ENCODE measurements at regions not wholly inside any gene's neighbourhood (a gene's known extent, or its start where the extent isn't known, plus 50 kb on each side); places are given as distances from the start of the nearest gene placed in this dataset.

DNA sequence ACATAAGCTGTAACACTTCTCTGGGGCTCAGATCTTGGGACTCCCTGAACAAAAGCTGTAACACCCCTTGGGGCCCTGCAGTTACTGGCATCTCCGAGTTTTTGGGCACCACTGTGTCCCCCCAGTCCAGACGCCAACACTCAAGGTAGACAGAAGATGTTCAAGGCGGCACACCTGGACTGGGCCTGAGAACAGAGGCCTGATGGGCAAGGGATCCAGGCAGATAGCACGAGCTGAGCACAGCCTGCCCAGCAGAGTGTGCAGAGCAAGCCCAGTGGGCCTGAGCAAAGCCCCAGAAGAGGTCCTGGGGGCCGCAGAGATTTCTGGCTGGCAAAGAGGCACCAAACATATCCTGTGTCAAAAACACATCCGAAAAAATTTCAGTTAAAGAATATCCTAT, 1163.3 kb upstream of the PRR20A start:
- Mint-ChIP-seq H3K9me3 (peaks cover 21% of the 10 kb centered on the region), H3K4me3 (no peak overlapping the region), H3K36me3 (peaks cover 20% of the 10 kb centered on the region), H3K4me1 (no peaks in the 10 kb centered on the region), H3K27ac (no peak overlapping the region), H3K27me3 (ENCODE audit: low read depth) (no peaks in the 10 kb centered on the region)
- ATAC-seq (no peak), DNase-seq (ENCODE audit: low spot score) (no peak)
- TF ChIP-seq, protein P1, sequence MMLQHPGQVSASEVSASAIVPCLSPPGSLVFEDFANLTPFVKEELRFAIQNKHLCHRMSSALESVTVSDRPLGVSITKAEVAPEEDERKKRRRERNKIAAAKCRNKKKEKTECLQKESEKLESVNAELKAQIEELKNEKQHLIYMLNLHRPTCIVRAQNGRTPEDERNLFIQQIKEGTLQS (CRISPR knock-in tag; conservative IDR thresholded peaks at IDR 0.05), result no peak
- no peak for TF ChIP-seq TEAD4 (CRISPR knock-in tag; IDR thresholded peaks at IDR 0.05)
- no peak for TF ChIP-seq ZBTB21 (CRISPR knock-in tag; IDR thresholded peaks at IDR 0.05; ENCODE audit: borderline replicate concordance)
- no peak for TF ChIP-seq GTF2I (CRISPR knock-in tag; conservative IDR thresholded peaks at IDR 0.05)
- no peak for TF ChIP-seq MXD4 (CRISPR knock-in tag; IDR thresholded peaks at IDR 0.05; ENCODE audit: borderline replicate concordance)
- no peak for TF ChIP-seq CBFB (CRISPR knock-in tag; IDR thresholded peaks at IDR 0.05; ENCODE audit: low read depth)
- TF ChIP-seq IRF2 (CRISPR knock-in tag; IDR thresholded peaks at IDR 0.05; ENCODE audit: borderline replicate concordance, low read depth), result no peak
- no peak for TF ChIP-seq ZNF232 (CRISPR knock-in tag; IDR thresholded peaks at IDR 0.05)
- ChIA-PET POLR2A (no interaction called here), CTCF (no interaction called here)

- DNase-seq (ENCODE audit: low spot score) (no peak), ATAC-seq (no peak)
- ChIA-PET POLR2A (no interaction called here), CTCF (no interaction called here)
- Mint-ChIP-seq H3K4me1 (no peaks in the 10 kb centered on the region), H3K27me3 (ENCODE audit: low read depth) (no peaks in the 10 kb centered on the region), H3K27ac (no peak overlapping the region), H3K36me3 (peaks cover 14% of the 10 kb centered on the region), H3K9me3 (peaks cover 18% of the 10 kb centered on the region), H3K4me3 (no peak overlapping the region)
- TF ChIP-seq ZBTB21 (CRISPR knock-in tag; IDR thresholded peaks at IDR 0.05; ENCODE audit: borderline replicate concordance) (no peak), ESRRA (CRISPR knock-in tag; IDR thresholded peaks at IDR 0.05; ENCODE audit: borderline replicate concordance) (no peak), EMX1 (CRISPR knock-in tag; IDR thresholded peaks at IDR 0.05) (no peak), ZNF232 (CRISPR knock-in tag; IDR thresholded peaks at IDR 0.05) (no peak), NFATC4 (CRISPR knock-in tag; IDR thresholded peaks at IDR 0.05) (no peak), STAT6 (CRISPR knock-in tag; conservative IDR thresholded peaks at IDR 0.05; ENCODE audit: low read depth) (no peak), TEAD4 (CRISPR knock-in tag; IDR thresholded peaks at IDR 0.05) (no peak), ZSCAN18 (CRISPR knock-in tag; IDR thresholded peaks at IDR 0.05) (no peak), ZNF423 (CRISPR knock-in tag; IDR thresholded peaks at IDR 0.05) (no peak), ZNF425 (CRISPR knock-in tag; conservative IDR thresholded peaks at IDR 0.05) (no peak), ZNF263 (CRISPR knock-in tag; IDR thresholded peaks at IDR 0.05; ENCODE audit: low read depth) (no peak), NR3C1 (CRISPR knock-in tag; conservative IDR thresholded peaks at IDR 0.05; ENCODE audit: low read depth) (no peak), MXD4 (CRISPR knock-in tag; IDR thresholded peaks at IDR 0.05; ENCODE audit: borderline replicate concordance) (no peak), MYBL2 (CRISPR knock-in tag; IDR thresholded peaks at IDR 0.05) (no peak)
- TF ChIP-seq, protein P2, sequence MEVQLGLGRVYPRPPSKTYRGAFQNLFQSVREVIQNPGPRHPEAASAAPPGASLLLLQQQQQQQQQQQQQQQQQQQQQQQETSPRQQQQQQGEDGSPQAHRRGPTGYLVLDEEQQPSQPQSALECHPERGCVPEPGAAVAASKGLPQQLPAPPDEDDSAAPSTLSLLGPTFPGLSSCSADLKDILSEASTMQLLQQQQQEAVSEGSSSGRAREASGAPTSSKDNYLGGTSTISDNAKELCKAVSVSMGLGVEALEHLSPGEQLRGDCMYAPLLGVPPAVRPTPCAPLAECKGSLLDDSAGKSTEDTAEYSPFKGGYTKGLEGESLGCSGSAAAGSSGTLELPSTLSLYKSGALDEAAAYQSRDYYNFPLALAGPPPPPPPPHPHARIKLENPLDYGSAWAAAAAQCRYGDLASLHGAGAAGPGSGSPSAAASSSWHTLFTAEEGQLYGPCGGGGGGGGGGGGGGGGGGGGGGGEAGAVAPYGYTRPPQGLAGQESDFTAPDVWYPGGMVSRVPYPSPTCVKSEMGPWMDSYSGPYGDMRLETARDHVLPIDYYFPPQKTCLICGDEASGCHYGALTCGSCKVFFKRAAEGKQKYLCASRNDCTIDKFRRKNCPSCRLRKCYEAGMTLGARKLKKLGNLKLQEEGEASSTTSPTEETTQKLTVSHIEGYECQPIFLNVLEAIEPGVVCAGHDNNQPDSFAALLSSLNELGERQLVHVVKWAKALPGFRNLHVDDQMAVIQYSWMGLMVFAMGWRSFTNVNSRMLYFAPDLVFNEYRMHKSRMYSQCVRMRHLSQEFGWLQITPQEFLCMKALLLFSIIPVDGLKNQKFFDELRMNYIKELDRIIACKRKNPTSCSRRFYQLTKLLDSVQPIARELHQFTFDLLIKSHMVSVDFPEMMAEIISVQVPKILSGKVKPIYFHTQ (CRISPR knock-in tag; IDR thresholded peaks at IDR 0.05), result no peak
Measured at GRCh38 chr13:55981381-55981780, 1159.3 kb upstream of the PRR20A start.
